HG03558 (cell line): ENCODE measurements at regions not wholly inside any gene's neighbourhood (a gene's known extent, or its start where the extent isn't known, plus 50 kb on each side); places are given as distances from the start of the nearest gene placed in this dataset.
"Not testable (repeated sequence)": the region's sequence is repeated elsewhere in the genome, so short reads cannot be mapped to it uniquely, and the experiment has no call there.

ENCODE experiments used
- ATAC-seq: cut with Tn5 transposase; IDR thresholded peaks from one replicate; pipeline ENCODE4 v1.9.1; 2021; ENCODE audit warnings: moderate number of reproducible peaks; ENCODE audit not compliant: unreplicated experiment; ENCODE audit errors: extremely low read depth

- no peak for ATAC-seq
Measured at GRCh38 chr4:60657041-60657440, 543.1 kb upstream of the ADGRL3 start.

- no peak for ATAC-seq
Measured at GRCh38 chr4:60657807-60658206, 542.3 kb upstream of the ADGRL3 start.

- ATAC-seq = no peak
Measured at GRCh38 chr4:60663769-60664168, 536.4 kb upstream of the ADGRL3 start.

- no peak for ATAC-seq
Measured at GRCh38 chr4:60682901-60683300, 517.2 kb upstream of the ADGRL3 start.

DNA sequence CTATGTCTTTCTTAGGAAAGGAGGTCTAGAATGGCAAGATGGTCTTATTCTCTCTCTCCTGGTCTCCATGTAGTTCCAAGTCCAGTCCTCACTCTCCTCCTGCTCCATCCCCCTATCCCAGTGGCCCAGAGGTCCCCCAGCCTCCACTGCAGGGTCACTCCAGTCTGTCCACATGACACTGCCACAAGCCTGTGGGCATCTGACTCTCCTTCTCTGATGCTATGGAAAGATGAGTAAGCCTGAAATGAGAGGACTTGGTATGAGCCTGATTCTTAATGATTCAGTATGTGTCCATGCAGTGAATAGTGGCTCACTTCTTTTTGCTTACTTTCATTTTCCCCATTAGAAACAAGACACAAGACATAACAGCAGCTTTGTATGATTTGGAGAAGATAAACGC lies 516.8 kb upstream of the ADGRL3 start:
- no peak for ATAC-seq

GRCh38 chr4:60683973-60684372 lies 516.2 kb upstream of the ADGRL3 start:
- ATAC-seq = no peak

DNA sequence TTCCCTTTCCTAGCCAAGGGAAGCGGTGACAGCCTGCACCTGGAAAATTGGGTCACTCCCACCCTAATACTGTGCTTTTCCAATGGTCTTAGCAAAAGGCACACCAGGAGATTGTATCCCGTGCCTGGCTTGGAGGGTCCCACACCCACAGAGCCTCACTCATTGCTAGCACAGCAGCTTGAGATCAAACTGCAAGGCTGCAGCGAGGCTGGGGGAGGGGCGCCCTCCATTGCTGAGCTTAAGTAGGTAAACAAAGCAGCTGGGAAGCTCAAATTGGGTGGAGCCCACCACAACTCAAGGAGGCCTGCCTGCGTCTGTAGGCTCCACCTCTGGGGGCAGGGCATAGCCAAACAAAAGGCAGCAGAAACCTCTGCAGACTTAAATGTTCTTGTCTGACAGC lies 504.1 kb upstream of the ADGRL3 start:
- not testable (repeated sequence) for ATAC-seq

DNA sequence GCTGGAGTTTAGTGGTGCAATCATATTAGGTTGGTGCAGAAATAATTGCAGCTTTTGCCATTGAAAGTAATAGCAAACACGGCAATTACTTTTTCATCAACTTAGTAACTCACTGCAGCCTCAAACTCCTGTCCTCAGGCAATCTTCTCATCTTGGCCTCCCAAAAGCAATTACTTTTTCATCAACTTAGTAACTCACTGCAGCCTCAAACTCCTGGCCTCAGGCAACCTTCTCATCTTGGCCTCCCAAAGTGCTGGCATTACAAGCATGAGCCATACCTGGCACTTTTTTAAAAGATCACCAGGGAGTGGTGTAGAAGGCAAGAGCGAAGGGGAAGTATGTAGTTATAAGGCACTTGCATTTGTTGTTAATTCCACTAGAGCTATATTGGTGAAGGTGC lies 491.1 kb upstream of the ADGRL3 start:
- no peak for ATAC-seq

DNA sequence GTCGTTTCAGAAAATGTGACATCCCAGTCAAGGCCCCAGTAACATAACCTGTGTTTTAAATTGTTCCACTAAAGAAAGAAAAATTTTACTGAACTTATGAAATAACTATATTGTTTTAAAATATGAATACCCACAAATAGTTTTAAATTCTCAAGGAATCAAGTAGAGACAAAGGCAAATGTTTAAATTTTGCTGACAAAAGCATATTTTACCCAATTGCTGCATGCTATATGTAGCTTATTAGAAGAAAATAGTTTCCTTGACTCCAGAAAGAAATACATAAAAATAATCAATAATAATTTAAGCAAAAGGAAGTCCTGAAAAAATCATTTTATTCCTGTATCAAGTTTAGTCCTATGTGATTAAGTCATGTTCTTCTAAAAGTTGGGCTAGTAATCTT lies 481.3 kb upstream of the ADGRL3 start:
- ATAC-seq = no peak

DNA sequence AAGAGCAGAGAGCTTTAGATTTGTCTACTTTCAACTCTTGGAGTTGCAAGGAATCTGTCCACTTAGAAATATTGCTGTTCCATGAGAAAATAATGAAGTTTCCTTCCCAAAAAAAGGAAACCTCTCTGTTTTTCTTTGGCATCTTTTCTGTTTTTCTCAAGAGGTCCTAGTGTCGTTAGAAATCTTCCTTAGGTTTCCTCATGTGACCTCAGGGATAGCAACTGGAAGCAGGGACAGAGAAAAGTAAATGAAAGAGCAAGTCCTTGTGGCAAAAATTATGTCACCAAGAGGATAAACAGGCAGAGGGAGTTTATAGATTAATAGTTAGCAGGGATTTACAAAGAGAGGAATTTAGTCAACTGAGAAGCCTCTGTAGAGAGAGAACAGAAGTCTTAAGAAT lies 478.4 kb upstream of the ADGRL3 start:
- no peak for ATAC-seq

DNA sequence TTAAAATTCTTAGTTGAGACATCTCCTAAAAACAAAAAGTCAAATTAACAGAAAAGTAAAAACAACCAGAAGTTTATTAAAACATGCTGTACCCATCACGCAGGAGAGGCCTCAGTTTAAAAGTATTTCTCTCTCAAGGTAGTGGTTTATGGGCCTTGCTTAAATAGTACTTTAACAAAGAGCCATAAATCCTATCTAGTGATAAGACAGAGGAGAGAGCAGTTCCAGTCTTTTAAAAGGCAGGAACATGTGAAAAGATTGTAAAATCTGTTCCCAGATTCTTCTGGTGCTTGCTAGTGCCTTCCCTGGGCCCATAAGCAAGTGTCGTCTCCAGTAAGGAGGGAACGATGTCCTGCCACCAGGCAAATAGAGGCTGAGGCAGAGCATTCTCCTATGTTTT lies 476.3 kb upstream of the ADGRL3 start:
- ATAC-seq = no peak

- no peak for ATAC-seq
Measured at GRCh38 chr4:60724623-60725022, 475.5 kb upstream of the ADGRL3 start.

DNA sequence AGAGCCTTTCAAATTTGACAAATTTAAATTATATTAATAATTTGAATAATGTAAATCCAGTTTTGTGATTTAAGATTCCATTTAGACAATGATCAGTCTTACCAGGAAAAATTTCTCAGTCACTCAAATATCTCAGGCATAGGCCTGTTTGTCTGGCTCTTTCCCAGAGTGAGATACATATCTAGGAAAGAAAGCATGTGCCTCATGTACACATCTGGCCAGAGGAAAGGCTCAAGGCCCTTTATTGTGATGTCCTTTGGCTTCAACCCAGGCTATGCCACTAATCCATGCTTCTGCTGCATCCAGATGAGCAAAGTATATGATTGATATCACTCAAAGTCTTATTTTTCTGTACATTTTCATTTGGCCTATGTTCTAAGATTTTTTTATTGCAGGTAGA lies 473.3 kb upstream of the ADGRL3 start:
- ATAC-seq = no peak

DNA sequence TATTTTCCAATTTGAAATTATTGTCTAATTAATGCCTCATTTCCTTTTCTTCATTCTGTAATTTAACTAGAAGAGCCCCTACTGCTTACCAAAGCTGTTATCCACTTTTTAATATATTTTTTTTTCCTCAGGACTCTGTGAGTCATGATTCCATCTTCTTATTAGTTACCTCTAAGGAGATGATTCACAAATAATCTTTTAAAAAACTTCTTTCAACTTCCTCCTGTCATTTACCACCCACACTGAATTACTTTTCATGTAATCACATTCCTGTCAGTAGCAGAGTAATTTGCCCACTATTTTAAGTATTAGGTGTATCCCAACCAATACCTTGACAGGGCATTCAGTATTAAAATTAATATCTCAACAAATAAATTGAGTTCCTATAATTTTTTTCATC lies 470.9 kb upstream of the ADGRL3 start:
- ATAC-seq = no peak

GRCh38 chr4:60729764-60730163 lies 470.4 kb upstream of the ADGRL3 start:
- ATAC-seq = not testable (repeated sequence)

DNA sequence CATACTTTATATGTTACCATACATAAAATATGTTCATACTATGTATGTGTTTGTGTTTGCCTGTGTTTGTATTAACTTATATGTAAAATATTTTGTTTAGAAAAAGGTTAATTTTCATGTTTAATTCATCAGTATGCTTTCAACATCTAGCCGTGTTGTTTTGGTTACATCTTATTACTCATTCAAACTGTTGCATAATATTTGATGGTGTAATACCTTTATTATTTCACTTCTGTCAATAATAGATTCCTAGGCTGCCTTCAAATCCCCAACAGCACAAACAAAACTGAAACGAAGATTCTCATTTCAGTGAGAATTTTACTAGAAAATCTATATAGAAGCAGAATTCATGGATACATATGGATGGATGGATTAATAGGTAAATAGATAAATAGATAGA lies 462.3 kb upstream of the ADGRL3 start:
- no peak for ATAC-seq

- ATAC-seq = no peak
Measured at GRCh38 chr4:60743654-60744053, 456.5 kb upstream of the ADGRL3 start.

DNA sequence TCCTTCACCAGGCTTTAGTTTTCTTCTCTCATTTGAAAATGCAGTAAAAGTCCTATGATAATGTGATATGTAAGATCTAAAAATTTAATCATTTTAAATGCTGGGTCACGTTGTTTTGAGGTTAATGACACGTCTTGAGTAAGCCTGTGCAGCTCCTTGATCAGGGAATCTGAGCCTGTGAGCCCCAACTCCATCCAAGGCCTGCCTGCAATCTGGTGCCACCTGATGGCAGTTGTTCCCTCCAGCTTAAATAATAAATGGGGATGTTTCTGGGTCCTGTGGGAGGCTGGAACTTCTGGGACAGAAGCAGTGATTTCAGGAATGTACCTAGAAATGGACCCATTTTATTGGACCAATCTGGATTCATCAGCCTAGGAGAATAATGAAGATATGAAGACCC lies 455.4 kb upstream of the ADGRL3 start:
- no peak for ATAC-seq

- no peak for ATAC-seq
Measured at GRCh38 chr4:60745800-60746571, 454.1 kb upstream of the ADGRL3 start.

GRCh38 chr4:60750962-60751361 lies 449.2 kb upstream of the ADGRL3 start:
- no peak for ATAC-seq

- no peak for ATAC-seq
Measured at GRCh38 chr4:60757986-60758680, 442.0 kb upstream of the ADGRL3 start.
